GM12892 (cell line): ENCODE measurements at regions not wholly inside any gene's neighbourhood (a gene's known extent, or its start where the extent isn't known, plus 50 kb on each side); places are given as distances from the start of the nearest gene placed in this dataset.

ENCODE experiments used
- POLR2A ChIP-seq: IDR thresholded peaks from 2 replicates; pipeline ENCODE4 v1.6.1; 2011; ENCODE audit warnings: low read depth, low read length, control low read depth
- POLR2AphosphoS5 ChIP-seq: IDR thresholded peaks from 2 replicates; pipeline ENCODE4 v1.6.1; 2011; ENCODE audit warnings: low read depth, low read length, control low read depth
- TAF1 ChIP-seq: IDR thresholded peaks from 2 replicates; pipeline ENCODE4 v1.6.1; 2011; ENCODE audit warnings: low read depth, mild to moderate bottlenecking, control low read depth, low read length, borderline replicate concordance

DNA sequence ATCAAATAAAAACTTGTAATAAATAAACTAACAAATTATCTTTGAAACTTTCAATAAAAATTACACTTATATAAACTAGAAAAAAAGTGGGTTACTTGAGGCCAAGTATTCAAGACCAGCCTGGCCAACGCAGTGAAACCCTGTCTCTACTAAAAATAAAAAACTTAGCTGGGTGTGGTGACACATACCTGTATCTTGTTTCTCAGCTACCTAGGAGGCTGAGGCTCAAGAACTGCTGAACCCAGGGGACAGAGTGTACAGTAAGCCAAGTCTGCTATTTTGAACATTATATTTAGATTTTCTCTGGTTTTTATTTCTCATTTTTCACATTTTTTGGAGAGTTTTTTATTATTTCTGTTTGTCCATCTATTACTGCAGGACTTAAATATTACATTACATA, 1397.6 kb upstream of the B3GALT2 start:
- TF ChIP-seq POLR2A: no peak
- TF ChIP-seq POLR2AphosphoS5: no peak
- no peak for TF ChIP-seq TAF1
